ENCODE measurements at regions not wholly inside any gene's neighbourhood (a gene's known extent, or its start where the extent isn't known, plus 50 kb on each side); places are given as distances from the start of the nearest gene placed in this dataset.
A peak's percentile ranks its signal among the peaks of the same experiment; 100 is the strongest.

GRCh38 chr17:14004927-14005620, 64.2 kb upstream of the COX10 start:
- DNase-seq: no peak

DNA sequence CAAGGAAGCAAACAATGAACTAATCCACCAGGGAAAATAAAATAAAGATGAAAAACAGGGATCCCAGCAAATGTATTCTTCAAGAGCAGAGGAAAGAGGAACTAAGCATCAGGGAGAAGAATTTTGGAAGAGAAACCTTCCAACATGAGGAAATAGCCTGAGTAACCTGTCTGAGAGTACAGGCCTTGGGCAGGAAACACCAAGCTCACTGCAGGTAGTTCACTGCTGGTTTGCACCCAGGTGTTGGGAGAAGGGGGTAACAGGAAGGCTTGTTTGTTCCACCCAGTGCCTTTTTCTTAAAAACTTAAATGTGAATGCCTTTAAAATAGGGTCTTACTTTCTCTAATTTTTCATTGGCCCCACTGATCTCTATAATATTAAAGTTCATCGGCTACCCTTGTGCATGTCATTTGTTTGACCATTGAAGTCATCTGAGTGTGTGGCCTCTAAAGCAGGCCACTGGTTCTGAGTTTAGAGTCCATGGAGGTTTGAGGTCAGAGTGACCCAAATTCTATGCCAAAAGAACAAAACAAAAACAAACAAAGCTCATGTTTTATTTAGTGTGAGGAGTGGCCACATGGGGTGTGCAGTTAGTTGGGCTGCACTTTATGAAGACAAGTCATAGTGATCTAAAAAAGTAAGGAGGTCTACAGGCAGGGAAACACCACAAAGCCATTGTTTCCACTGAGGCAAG, 62.9 kb upstream of the COX10 start:
- no peak for DNase-seq

DNA sequence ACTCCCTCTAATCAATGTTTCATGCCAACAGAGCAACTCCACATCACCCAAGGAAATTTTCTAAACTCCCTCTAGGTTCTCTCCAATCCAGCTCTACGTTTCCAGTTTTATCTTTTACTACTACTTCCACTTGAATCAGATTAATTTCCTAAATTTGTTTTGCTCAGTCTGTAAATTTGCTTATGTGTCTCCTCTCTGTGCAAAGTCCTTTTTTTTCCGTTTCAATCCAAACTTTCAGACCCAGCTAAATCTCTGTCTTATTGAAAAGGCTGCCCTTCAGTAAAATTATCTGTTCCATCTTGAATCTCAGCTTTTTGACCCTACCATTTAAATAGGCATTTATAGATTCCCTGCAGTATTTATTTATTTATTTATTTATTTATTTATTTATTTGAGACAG, 61.4 kb upstream of the COX10 start:
- DNase-seq: no peak

GRCh38 chr17:14011036-14011692, 58.1 kb upstream of the COX10 start:
- DNase-seq: no peak

DNA sequence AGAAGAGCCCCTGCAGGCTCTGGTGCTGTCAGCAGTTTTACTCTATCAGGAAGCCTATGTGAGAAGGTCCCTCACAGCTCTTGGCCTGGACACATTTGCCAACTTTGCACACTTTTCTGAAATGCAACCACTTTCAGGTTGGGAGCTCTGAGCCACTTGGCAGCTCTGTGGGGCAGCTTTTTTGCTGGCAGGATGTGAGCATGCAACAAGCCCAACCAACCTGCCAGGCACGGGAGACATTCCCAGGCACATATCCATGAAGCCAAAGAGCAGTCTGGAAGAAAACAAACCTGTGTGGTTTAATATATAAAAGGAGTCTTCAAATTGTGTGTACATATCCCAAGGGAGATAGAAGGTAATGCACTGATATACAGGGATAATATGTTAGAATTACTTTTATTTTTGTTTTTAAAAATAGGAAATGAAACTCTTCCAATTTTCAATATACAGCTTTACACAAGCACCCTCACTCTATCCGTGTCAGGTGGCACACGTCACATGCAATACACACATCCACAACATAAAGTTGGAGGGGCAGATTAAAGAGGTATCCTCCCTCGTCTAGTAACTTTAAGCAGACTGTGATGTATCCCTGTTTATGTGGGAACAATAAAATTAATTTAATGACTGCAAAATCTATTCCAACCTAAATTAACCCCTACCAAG, 57.4 kb upstream of the COX10 start:
- no peak for DNase-seq

GRCh38 chr17:14014657-14015056, 54.6 kb upstream of the COX10 start:
- DNase-seq: no peak

DNA sequence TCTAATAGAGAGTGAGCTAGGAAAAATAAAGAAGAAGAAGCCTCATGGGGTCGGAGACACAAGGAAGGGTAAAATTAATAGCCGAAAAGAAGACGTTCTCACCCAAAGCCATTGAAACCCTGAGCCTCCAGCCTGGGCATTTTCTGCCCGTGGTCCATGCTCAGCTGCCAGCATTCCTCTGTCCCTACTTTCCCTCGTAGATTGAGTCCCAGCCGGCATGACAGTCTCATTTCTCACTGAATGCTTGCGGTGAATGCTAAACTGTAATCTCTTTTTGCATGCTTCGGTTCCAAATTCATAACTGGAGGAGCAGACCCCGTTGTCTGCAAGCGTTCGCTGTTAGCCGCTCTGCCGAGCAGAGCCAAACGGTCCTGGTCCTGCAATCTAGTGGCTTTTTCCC, 54.0 kb upstream of the COX10 start:
- DNase-seq: no peak

- no peak for DNase-seq
Observed at GRCh38 chr17:14016858-14017257, 52.4 kb upstream of the COX10 start.

GRCh38 chr17:14019186-14019956, 49.9 kb upstream of the COX10 start:
- DNase-seq: peak; percentile 71

Data from NCI-H226 (cell line).